Ecto neural progenitor cell (in vitro differentiated cells): ENCODE measurements at regions not wholly inside any gene's neighbourhood (a gene's known extent, or its start where the extent isn't known, plus 50 kb on each side); places are given as distances from the start of the nearest gene placed in this dataset.

Experiments used
- DNase-seq: peaks from one replicate; pipeline ENCODE4 v3.0.0-alpha.2; 2018; ENCODE audit warnings: low spot score

GRCh38 chr15:98202256-98202655 is 241.8 kb downstream of the ARRDC4 start:
- DNase-seq: no peak

DNA sequence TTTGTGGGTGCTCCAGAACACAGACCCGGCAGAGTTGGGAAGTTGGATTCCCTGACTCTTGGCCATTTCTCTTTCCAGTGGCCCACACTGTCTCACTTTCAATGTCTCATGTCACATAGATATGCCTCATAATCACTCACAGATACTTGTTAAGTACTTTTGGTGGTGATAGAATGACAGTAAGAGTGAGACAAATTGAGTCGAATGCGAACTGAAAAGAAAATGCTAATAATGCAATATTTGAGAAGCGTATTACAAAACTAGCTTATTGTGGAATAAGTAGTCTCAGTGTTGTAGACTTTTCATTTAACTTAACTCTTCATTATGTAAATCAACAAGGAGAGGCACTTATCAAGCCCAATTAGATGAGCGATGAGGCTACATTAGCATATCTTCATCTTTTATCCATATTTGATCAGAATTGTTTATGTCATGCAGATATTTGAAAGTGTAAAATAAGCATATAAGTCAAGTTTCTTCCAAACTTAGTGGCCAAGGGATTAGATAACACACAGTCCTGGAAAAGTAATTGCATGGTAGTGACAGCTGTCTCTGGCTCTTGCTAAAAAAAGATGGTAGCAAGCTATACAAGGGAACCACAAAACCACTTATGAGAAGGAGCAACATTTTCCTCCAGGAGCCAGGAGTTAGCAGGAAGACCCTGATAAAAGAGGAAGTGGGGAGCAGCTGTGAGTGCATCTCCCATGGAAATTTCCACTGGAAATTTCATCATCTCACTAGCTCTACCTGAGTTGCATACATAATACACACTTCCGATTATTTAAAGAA is 243.6 kb downstream of the ARRDC4 start:
- no peak for DNase-seq

GRCh38 chr15:98207928-98208327 is 247.4 kb downstream of the ARRDC4 start:
- no peak for DNase-seq

- no peak for DNase-seq
Observed at GRCh38 chr15:98213346-98213979, 253.0 kb downstream of the ARRDC4 start.

DNA sequence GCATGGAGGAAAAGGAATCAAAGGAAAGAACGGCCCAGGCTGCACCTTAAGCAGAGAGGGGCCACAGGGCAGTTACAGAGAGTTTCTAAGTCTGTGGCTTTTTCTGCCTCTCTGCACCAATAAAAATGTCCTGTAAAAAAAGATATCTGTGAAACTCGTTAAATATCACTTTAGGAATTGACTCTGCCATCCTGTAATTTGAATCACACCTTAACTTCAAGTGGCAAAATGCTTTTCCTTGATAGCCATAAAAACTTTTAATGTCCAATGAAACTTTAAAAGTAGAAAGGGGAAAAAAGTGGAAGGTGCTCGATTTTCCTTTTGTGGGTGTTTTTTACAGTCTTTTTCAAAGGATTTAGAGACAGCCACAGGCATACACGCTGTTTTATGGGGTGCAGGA is 255.7 kb downstream of the ARRDC4 start:
- no peak for DNase-seq

DNA sequence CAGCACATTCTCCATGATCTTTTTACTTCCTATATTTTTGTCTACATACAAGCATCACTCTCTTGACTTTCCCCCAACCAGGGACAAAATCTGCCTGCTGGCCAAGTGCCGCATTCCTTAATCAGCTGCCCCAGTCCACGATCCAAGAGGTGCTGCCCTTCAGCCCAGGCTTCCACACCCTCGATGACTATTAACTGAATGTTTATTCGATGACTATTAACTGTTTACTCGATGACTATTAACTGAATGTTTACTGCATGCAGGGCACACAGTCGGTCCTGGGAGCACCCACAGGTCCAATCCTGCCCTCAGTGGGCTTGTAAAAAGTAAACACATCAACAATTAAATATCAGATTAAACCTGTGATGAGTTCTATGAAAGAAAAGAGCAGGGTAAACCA is 256.9 kb downstream of the ARRDC4 start:
- no peak for DNase-seq

GRCh38 chr15:98221144-98221543 is 260.6 kb downstream of the ARRDC4 start:
- DNase-seq: no peak

DNA sequence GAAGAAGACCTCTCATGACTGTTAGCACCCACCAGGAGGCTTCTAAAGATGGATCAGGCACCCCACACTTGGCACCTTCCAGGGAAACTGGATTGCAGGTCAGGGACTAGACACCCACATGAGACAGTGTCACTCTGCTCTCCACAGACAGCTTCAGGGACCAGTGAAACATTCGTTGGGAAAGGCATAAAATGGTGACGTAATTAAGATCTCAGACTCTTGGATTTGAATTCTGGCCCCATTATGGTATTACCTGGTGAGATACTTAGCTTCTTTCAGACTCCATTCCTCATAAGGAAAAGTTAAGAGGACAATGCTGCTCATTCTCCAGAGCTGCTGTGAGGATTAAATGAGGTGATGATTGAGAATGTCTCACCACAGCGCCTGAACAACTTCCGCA is 261.1 kb downstream of the ARRDC4 start:
- DNase-seq: no peak

DNA sequence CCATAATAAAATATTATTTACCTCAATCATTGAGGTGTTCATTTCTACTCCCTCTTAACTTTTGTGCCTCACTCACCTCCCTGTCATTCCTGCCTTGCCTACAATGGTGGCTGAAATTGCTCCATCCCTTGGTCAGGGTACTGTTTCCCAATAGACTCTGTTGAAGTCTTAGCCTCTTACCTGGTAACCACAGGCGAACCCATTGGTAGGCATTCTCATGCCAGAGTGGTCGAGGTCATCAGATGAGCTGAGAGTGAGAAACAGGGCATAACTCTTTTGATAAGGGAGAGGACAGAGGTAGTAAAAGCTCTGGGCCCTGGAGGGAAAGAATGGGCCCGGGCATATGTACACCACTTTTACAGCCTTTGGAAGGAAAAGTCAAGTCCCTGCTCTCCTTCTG is 265.6 kb downstream of the ARRDC4 start:
- no peak for DNase-seq

- DNase-seq: no peak
Observed at GRCh38 chr15:98226578-98226977, 266.1 kb downstream of the ARRDC4 start.

DNA sequence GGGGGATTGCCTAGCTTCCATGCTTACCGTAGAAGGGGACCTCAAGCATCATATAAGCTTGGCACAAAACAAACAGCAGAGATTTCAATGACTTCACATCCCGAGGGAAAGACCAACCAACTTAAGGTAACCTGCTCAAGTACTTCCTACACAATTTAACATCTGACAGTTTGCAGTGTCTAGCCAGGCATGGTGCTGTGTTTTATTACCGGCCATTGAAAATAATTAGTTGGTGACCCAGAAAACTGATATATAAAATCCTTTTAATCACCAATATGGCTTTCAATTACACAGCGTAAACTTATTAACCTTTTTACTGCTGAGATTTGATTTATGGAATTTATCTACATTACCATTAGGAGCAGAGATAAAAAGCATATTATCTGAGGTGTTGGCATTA is 268.3 kb downstream of the ARRDC4 start:
- no peak for DNase-seq

DNA sequence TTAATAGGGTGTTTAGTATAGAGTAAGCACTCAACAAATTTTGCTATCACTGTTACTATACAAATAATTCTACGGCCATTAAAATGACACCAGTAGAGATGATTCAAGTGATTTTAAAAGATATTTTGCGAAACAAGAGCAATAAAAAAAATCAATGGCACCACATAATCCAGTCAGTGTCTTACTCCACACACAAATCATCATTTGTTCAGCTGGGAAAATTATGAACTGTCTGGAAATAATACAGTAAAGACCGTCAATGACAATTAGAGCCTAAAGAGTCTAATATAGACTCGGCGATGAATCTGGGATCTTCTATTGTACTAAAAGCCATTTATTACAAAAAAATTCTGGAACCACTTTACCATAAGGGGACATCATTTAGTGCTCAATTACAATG is 270.5 kb downstream of the ARRDC4 start:
- DNase-seq: no peak

- DNase-seq: no peak
Observed at GRCh38 chr15:98231696-98232440, 271.4 kb downstream of the ARRDC4 start.

DNA sequence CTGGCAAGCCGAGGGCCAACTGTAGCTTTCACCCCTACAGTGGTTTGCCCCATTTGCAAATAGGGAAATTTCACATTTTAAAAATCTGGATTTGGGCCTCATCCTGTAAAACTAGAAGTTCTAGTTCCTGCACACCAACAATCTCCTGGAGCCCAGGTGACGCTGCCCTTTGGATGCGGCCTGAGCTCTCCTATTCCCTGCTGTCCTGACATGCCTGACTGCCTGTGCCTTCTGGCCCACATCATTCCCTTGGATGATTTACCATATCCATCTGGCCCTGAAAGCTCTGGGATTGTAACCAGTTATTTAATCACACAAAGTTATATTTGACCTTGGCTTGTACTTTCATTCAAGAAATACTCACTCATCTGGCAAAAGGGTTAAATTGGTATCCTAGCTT is 272.3 kb downstream of the ARRDC4 start:
- DNase-seq: no peak

DNA sequence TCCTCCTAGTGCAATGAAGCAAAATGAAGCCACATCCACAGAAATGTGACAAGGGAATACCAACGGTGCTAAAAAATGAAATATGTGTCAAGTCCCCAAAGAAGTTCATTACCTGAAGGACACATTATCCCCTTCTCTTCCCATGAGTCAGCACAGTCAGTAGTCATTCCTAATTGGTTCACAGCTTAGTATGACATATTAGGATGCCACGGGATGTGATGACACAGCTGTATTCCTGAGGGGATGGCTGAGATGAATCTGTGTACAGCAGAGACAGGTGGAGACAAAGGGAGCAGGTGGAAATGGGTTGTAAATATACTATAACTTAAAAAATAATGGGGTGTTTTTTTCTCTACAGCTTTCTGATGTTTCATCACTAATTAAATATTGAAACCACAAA is 273.4 kb downstream of the ARRDC4 start:
- DNase-seq: no peak

DNA sequence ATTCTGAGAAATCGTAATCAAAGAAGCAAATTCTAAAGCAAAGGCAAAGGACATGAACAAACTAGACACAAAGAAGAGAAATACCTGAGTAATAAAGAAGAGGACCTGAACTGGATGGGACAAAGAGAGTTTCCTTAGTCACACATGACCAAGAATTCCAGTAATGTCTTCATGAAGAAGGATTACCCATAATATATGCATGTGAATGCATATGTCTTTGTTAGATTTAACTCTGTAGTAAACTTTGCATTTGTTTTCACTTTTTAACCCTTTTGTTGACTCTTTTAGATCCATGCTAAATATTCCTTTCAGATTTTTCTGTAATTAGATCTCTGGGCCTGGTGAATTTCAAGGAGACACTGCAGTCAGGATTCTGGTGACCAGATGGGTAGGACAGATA is 279.8 kb downstream of the ARRDC4 start:
- no peak for DNase-seq

DNA sequence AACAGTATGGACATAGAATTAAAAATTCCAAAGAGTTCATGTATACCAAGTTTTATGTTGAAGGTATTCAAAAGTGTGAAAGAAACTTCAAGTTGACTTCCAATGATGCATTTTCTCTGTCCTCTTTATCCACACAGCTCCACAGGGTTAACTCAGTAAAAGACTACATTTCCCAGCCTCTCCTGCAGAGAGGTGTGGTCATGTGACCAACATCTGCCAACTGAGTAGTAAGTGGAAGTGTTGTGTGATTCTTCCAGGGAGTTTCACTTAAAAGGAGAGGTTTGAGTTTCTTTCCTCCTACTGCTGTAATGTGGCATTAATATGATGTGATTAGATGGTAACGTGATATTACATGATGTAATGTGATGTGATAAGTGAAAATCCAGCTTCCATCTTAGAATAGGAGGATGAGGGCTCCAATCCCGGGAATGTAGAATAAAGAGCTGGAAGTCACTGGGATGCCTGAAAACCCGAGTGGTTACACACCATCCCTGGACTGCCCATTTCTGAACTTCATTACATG is 280.6 kb downstream of the ARRDC4 start:
- no peak for DNase-seq

DNA sequence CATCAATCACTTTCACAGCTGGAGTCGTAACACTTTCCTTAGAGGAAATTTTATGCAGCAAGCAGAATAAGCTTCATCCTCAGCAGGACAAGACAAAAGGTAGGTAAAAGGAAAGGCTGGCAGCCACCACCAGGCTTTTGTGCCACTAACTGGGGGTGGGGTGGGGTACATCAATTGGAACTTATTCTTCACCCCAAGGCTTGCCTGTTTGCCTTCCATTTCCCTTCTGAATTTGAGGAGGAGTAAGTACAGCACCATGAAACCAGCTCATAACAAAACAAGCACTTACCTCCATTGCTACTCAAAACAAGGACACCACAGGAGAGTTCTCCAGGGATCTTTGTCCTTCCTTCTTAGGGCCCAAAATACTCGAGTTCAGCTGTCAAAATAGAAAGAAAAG is 296.8 kb downstream of the ARRDC4 start:
- DNase-seq: no peak

DNA sequence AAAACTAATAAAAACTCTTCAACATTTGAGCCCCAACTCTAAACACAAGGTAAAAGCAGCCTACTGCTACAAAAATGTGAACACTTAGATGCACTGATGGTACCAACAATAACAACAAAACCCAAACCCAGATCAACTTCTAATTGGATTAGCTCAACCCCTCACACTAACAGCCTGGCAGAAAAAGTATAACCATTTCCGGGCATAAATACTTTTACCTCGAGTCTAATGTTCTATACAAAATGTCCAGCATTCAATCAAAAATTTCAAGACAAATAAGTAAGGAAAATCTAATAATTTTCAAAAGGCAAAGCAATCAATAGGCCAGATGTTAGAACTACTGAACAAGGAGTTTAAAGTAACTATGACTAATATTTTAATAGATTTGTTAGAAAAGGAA is 303.3 kb downstream of the ARRDC4 start:
- no peak for DNase-seq

- no peak for DNase-seq
Observed at GRCh38 chr15:98266295-98266694, 305.8 kb downstream of the ARRDC4 start.

DNA sequence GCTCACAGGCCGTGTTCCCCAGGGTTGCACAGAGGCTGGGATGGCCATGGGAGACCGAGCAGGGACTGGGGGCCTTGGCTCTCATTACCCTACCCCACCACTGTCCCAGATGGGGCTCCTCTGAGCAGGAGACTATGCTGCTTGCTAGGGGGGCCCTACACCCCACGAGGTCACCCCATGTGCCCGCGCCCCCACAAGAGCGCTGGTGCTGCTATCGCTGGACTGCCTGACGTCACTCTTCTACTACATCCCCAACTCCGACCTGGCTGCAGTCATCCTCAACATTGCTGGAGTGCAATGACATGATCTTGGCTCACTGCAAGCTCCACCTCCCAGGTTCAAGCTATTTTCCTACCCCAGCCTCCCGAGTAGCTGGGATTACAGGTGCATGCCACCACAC is 307.7 kb downstream of the ARRDC4 start:
- DNase-seq: no peak

DNA sequence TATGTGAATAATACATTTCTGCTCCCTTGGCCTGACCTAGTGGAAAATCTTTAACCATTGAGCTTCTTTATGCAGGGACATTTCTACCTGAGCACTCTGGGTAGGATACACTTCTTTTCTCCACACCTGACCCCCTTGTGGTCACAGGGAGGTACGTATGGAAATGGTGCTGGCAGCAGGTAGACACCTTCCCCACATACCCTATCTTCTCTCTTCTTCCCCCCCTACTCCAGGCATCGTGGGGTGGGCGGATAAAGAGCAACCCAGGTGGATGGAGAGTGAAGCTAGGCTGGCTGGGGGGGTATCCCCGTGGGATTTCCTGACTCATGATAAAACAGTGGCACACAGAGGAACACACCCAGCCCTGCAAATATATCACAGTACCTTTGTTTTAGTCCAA is 312.1 kb downstream of the ARRDC4 start:
- no peak for DNase-seq

DNA sequence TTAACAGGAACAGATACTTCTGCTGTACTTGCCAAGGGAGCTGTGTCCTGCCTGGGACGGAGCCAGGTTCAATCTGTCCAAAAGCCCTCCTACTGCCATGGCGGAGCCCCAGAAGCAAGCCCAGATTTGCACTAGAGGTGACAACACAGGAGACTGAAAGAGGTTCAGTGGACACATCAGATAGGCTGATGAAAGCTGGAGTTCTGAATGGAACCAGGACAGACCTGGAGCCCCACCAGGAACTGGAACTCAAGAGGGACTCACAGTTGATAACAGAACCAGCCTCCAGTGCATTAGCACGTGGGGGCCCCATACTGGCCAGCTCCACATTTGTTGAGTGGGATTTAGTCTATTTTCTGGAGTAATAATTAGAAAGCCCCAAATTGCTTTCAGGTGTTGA is 315.5 kb downstream of the ARRDC4 start:
- DNase-seq: no peak
